A549 (cell line): ENCODE measurements at regions not wholly inside any gene's neighbourhood (a gene's known extent, or its start where the extent isn't known, plus 50 kb on each side); places are given as distances from the start of the nearest gene placed in this dataset.

ENCODE experiments used
- ATAC-seq, 2 experiments: fragments of 200-7000 bp in 1 of 2; fragments of >200 bp in 1 of 2; cut with Nextera tagmentation in 1 of 2; cut with Tn5 transposase in 1 of 2; 3 replicates each; pipeline versions ENCODE4 v1.8.0 to v1.9.1; 2018 to 2020; ENCODE audit warnings: mild to moderate bottlenecking in 1 of 2, moderate library complexity in 1 of 2
- CTCF ChIA-PET: fragments of 300-600 bp; sonication (Branson Sonifier 250); formaldehyde crosslinking; extraction: SDS; loops from one replicate; lab custom pipeline; 2021; ENCODE audit warnings: antibody characterized with exemption, inconsistent platforms; lab: Yijun Ruan, JAX
- POLR2A ChIA-PET: fragments of 350-600 bp; formaldehyde crosslinking; extraction: SDS; loops from one replicate; lab custom pipeline; 2021; ENCODE audit warnings: antibody characterized with exemption, inconsistent platforms; lab: Yijun Ruan, JAX
- DNase-seq, 2 experiments: peaks; one replicate each; pipeline versions ENCODE4 v3.0.0 to v3.0.0-alpha.2; 2011 to 2016; ENCODE audit warnings: low read depth in 1 of 2, low spot score in 1 of 2
- FAIRE-seq: peaks from 2 replicates; lab custom pipeline; 2011; peaks lifted over from hg19 to GRCh38; lab: Jason Lieb, UNC
- H3K27ac ChIP-seq, 2 experiments: fragments of >200 bp; sonication (Bioruptor Twin); formaldehyde crosslinking; 3 replicates each; pipeline ENCODE4 v1.5.1; 2016 to 2017
- H3K4me1 ChIP-seq: fragments of >200 bp; sonication (Bioruptor Twin); formaldehyde crosslinking; 3 replicates; pipeline ENCODE4 v1.6.1; 2016
- H3K4me2 ChIP-seq: fragments of >200 bp; sonication (Bioruptor Twin); formaldehyde crosslinking; 3 replicates; pipeline ENCODE4 v1.6.1; 2016
- H3K4me3 ChIP-seq: fragments of >200 bp; sonication (Bioruptor Twin); formaldehyde crosslinking; 3 replicates; pipeline ENCODE4 v1.5.1; 2016
- H3K9me3 ChIP-seq: fragments of >200 bp; sonication (Bioruptor Twin); formaldehyde crosslinking; 3 replicates; pipeline ENCODE4 v1.6.1; 2016
- BHLHE40 ChIP-seq: IDR thresholded peaks from 2 replicates; pipeline ENCODE4 v1.6.1; 2012; ENCODE audit warnings: low read depth, low read length, inconsistent platforms
- CBX2 ChIP-seq: fragments of 200-600 bp; sonication (generic); IDR thresholded peaks from 2 replicates; pipeline ENCODE4 v1.6.1; 2016; ENCODE audit warnings: low read depth, mild to moderate bottlenecking, borderline replicate concordance
- CBX8 ChIP-seq: fragments of 200-600 bp; sonication (generic); IDR thresholded peaks from 2 replicates; pipeline ENCODE4 v1.6.1; 2016
- CEBPB ChIP-seq, 2 experiments: fragments of >200 bp in 1 of 2; sonication (Bioruptor Twin) in 1 of 2; formaldehyde crosslinking in 1 of 2; IDR thresholded peaks; 2 replicates each; pipeline ENCODE4 v1.6.1; 2012 to 2016
- EHF ChIP-seq: fragments of 250-450 bp; sonication (Bioruptor Pico); IDR thresholded peaks from 2 replicates; pipeline ENCODE4 v1.5.0; 2020; ENCODE audit warnings: mild to moderate bottlenecking
- ESRRA ChIP-seq: fragments of 150-350 bp; IDR thresholded peaks from 2 replicates; pipeline ENCODE4 v1.6.1; 2014; ENCODE audit warnings: mild to moderate bottlenecking, low read length, borderline replicate concordance
- FOSB ChIP-seq: fragments of 250-450 bp; sonication (Bioruptor Pico); IDR thresholded peaks from 2 replicates; pipeline ENCODE4 v1.5.0; 2020; ENCODE audit warnings: mild to moderate bottlenecking, moderate library complexity
- FOSL2 ChIP-seq, 2 experiments: fragments of 450-650 bp in 1 of 2; fragments of >200 bp in 1 of 2; sonication (Bioruptor Twin) in 1 of 2; formaldehyde crosslinking; IDR thresholded peaks; 2 replicates each; pipeline versions ENCODE4 v1.5.0 to v1.6.1; 2016 to 2020; ENCODE audit warnings: mild to moderate bottlenecking in 1 of 2, moderate library complexity in 1 of 2
- HDAC2 ChIP-seq: fragments of 200-600 bp; sonication (generic); IDR thresholded peaks from 2 replicates; pipeline ENCODE4 v1.6.1; 2016
- HOXA7 ChIP-seq: fragments of 250-450 bp; sonication (Bioruptor Pico); IDR thresholded peaks from 2 replicates; pipeline ENCODE4 v1.5.0; 2020; ENCODE audit warnings: mild to moderate bottlenecking, moderate library complexity
- HOXB13 ChIP-seq: fragments of 250-450 bp; sonication (Bioruptor Pico); IDR thresholded peaks from 2 replicates; pipeline ENCODE4 v1.5.0; 2020; ENCODE audit warnings: low read depth, mild to moderate bottlenecking, moderate library complexity
- JUNB ChIP-seq: fragments of >200 bp; sonication (Bioruptor Twin); formaldehyde crosslinking; IDR thresholded peaks from 2 replicates; pipeline ENCODE4 v1.6.1; 2016
- MAZ ChIP-seq: fragments of 150-350 bp; IDR thresholded peaks from 2 replicates; pipeline ENCODE4 v1.6.1; 2014; ENCODE audit warnings: antibody characterized with exemption, low read depth, low read length, borderline replicate concordance
- NR3C1 ChIP-seq: fragments of >200 bp; sonication (Bioruptor Twin); formaldehyde crosslinking; IDR thresholded peaks from 3 replicates; pipeline ENCODE4 v1.6.1; 2017
- RCOR1 ChIP-seq: fragments of 150-350 bp; IDR thresholded peaks from 2 replicates; pipeline ENCODE4 v1.6.1; 2014; ENCODE audit warnings: antibody characterized with exemption, low read length, low read depth
- RFX5 ChIP-seq: fragments of 450-650 bp; IDR thresholded peaks from 2 replicates; pipeline ENCODE4 v1.7.1; 2014; ENCODE audit warnings: antibody characterized with exemption, mild to moderate bottlenecking, moderate library complexity
- SMC3 ChIP-seq: fragments of >200 bp; sonication (Bioruptor Twin); formaldehyde crosslinking; IDR thresholded peaks from 3 replicates; pipeline ENCODE4 v1.6.1; 2018; ENCODE audit warnings: inconsistent platforms
- ZNF302 ChIP-seq: fragments of 250-450 bp; sonication (Bioruptor Pico); IDR thresholded peaks from 2 replicates; pipeline ENCODE4 v1.9.0; 2021; ENCODE audit warnings: inconsistent platforms, mild to moderate bottlenecking, moderate library complexity
- ZSCAN20 ChIP-seq: fragments of 250-450 bp; sonication (Bioruptor Pico); IDR thresholded peaks from 2 replicates; pipeline ENCODE4 v1.8.0; 2022; ENCODE audit warnings: mild to moderate bottlenecking, moderate library complexity
- WGBS: methylation state at CpG from one replicate; pipeline ENCODE4 v1.1.6; 2017; ENCODE audit errors: missing lambda C conversion rate; 5-methylcytosine and 5-hydroxymethylcytosine counted together
- TF ChIP-seq, protein P1 (sequence below): IDR thresholded peaks from 2 replicates; pipeline ENCODE4 v1.6.1; 2012
- TF ChIP-seq, protein P2 (sequence below): fragments of 150-350 bp; IDR thresholded peaks from 2 replicates; pipeline ENCODE4 v1.6.1; 2014; ENCODE audit warnings: low read depth, mild to moderate bottlenecking, low read length
- TF ChIP-seq, protein P3 (sequence below): IDR thresholded peaks from 2 replicates; pipeline ENCODE4 v1.6.1; 2012; ENCODE audit warnings: low read depth, borderline replicate concordance
- TF ChIP-seq, protein P4 (sequence below): fragments of >200 bp; sonication (Bioruptor Twin); formaldehyde crosslinking; IDR thresholded peaks from 2 replicates; pipeline ENCODE4 v1.6.1; 2016

DNA sequence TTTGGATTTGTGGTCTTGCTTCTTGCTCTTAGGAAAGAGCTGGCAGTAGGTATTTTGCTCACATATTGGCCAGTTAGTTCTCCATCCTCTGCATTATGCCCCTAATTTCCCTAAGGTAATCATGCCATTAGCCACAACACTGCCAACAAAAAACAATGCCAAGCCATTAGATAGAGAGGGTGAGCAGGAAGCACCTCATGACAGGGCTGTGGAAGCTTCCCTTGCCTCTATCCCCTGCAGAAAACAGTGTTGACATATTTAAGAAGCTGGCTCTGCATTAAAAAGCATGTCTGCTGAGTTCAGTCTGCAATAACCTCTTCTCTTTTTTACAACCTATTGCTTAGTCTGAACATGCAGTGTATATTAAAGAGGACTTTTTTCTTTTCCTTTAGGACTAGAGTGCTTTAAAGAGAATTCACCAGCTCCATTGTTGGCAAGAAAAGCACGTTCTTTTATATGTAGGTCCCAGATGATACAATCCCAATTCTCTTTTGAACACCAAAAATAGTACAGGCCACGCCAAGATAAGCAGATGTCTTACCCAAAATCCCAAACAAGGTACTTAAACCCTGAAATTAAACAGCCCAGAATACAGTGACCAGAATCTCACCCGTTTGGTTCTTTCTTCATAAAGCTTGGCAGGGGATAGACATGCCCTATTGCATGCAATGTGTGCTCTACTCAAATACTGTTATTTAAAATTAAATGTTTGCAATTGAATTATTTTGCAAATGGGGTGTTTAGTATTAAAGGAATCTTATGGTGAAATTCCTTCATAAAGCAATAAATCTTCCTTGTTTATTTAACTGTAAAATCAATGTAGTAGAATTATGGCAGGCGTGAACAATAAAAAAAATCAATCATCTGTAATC is 93.7 kb upstream of the UBE3A start:
- no peak for ATAC-seq
- TF ChIP-seq MAZ (no peak), CBX2 (no peak), SMC3 (no peak), HDAC2 (no peak), HOXA7 (no peak), FOSB (CRISPR knock-in tag) (no peak)
- TF ChIP-seq, protein P1, sequence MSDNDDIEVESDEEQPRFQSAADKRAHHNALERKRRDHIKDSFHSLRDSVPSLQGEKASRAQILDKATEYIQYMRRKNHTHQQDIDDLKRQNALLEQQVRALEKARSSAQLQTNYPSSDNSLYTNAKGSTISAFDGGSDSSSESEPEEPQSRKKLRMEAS, result no peak
- peaks cover 2% of the 10 kb centered on the region; the same call in 1 of the 3 replicates for H3K9me3 ChIP-seq

DNA sequence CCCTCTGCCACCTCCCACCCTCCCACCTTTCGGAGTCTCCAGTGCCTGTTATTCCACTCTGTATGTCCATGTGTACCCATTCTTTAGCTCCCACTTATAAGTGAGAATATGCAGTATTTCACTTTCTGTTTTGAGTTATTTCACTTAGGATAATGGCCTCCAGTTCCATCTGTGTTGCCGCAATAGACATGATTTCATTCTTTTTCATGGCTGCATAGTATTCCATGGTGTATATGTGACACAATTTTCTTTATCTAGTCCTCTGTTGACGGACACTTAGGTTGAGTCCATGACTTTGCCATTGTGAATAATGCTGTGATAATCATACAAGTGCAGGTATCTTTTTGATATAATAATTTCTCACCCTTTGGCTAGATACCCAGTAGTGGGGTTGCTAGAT is 91.0 kb upstream of the UBE3A start:
- WGBS, result 46% methylated on average over 3 of the region's 3 CpGs
- Histone ChIP-seq H3K4me2 (no peak overlapping the region), H3K4me3 (no peak overlapping the region), H3K4me1 (no peaks in the 10 kb centered on the region), H3K27ac (no peak overlapping the region), H3K9me3 (peaks cover 2% of the 10 kb centered on the region; the same call in 1 of the 3 replicates)
- no peak for FAIRE-seq
- ATAC-seq, result no peak
- POLR2A ChIA-PET, result no interaction called here
- CTCF ChIA-PET, result no interaction called here
- TF ChIP-seq ESRRA (no peak), EHF (CRISPR knock-in tag) (no peak), RFX5 (no peak), BHLHE40 (no peak), CBX8 (no peak), NR3C1 (no peak), JUNB (no peak), FOSL2 (IDR thresholded peaks at IDR 0.05) (no peak), FOSL2 (CRISPR knock-in tag; IDR thresholded peaks at IDR 0.05) (no peak), RCOR1 (no peak), HOXB13 (CRISPR knock-in tag) (no peak), ZNF302 (CRISPR knock-in tag) (no peak)
- TF ChIP-seq, protein P2, sequence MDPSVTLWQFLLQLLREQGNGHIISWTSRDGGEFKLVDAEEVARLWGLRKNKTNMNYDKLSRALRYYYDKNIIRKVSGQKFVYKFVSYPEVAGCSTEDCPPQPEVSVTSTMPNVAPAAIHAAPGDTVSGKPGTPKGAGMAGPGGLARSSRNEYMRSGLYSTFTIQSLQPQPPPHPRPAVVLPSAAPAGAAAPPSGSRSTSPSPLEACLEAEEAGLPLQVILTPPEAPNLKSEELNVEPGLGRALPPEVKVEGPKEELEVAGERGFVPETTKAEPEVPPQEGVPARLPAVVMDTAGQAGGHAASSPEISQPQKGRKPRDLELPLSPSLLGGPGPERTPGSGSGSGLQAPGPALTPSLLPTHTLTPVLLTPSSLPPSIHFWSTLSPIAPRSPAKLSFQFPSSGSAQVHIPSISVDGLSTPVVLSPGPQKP, result no peak
- TF ChIP-seq, protein P3, sequence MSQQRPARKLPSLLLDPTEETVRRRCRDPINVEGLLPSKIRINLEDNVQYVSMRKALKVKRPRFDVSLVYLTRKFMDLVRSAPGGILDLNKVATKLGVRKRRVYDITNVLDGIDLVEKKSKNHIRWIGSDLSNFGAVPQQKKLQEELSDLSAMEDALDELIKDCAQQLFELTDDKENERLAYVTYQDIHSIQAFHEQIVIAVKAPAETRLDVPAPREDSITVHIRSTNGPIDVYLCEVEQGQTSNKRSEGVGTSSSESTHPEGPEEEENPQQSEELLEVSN, result no peak
- no peak for DNase-seq

More for the DNA sequence above, 93.7 kb upstream of the UBE3A start:
- FAIRE-seq (no peak), DNase-seq (no peak)
- 10% methylated on average over 4 of the region's 4 CpGs for WGBS
- Histone ChIP-seq H3K4me2 (no peak overlapping the region), H3K4me1 (no peaks in the 10 kb centered on the region), H3K4me3 (no peak overlapping the region), H3K27ac (no peak overlapping the region)
- ChIA-PET CTCF (interaction anchor here (0.5 kb wide), 1 partner anchor 23 kb away, joined by 3 read pairs; no protein-coding TSS in a partner anchor), POLR2A (no interaction called here)

DNA sequence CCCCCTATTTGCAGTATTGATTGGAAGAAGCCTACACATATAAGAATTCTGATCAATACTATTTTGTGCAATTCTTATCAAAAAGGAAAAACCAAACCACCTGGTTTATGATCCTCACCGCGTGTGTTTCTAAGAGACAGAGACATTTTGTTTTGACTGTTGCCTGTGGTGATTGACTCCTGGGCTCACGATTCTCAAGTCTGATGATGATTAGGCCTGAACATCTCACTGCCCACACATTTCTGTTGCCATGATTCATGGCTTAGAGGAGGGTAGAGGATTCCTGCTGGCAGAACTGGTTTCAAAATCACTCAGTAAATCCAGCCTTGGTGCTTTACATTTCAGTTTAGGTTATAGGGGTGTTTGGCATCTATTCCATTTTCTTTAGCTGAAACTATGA is 88.3 kb upstream of the UBE3A start:
- POLR2A ChIA-PET, result no interaction called here
- no peak for ATAC-seq
- peaks cover 2% of the 10 kb centered on the region; the same call in 1 of the 3 replicates for H3K9me3 ChIP-seq
- H3K4me3 ChIP-seq, result no peak overlapping the region
- no peak overlapping the region for H3K4me2 ChIP-seq
- no peak for DNase-seq
- CTCF ChIA-PET, result interaction anchor here (1.1 kb wide), 1 partner anchor 19 kb away, joined by 3 read pairs; no protein-coding TSS in a partner anchor
- H3K27ac ChIP-seq, result no peak overlapping the region
- TF ChIP-seq BHLHE40, result no peak
- TF ChIP-seq ZSCAN20 (CRISPR knock-in tag), result no peak
- TF ChIP-seq CEBPB (IDR thresholded peaks at IDR 0.05), result no peak
- TF ChIP-seq, protein P4, sequence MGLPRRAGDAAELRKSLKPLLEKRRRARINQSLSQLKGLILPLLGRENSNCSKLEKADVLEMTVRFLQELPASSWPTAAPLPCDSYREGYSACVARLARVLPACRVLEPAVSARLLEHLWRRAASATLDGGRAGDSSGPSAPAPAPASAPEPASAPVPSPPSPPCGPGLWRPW, result no peak
- H3K4me1 ChIP-seq, result no peaks in the 10 kb centered on the region
- 0% methylated on average over 3 of the region's 3 CpGs for WGBS
- FAIRE-seq, result no peak
